ENCODE measurements at regions not wholly inside any gene's neighbourhood (a gene's known extent, or its start where the extent isn't known, plus 50 kb on each side); places are given as distances from the start of the nearest gene placed in this dataset.
A peak's percentile ranks its signal among the peaks of the same experiment; 100 is the strongest.

DNA sequence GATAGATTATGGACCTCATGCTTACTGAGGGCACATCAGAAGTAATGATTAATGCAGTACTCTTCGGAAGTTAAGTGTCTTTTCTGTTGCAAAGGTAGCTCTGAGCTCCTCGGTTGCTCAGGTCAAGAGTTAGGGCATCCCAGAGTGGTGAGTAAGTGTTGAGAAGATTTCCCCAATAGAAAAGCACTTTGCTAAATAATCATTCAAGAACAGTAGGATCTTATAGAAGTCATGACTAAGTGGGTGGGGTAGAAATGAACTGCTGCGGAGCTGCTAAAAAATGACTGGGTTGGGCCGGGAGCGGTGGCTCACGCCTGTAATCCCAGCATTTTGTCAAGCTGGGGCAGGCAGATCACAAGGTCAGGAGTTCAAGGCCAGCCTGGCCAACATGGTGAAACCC lies 648.6 kb upstream of the CAMK1G start:
- H3K27ac ChIP-seq (ENCODE audit: low read length): no peak overlapping the region
- H3K36me3 ChIP-seq (ENCODE audit: insufficient read depth, low read length): no peaks in the 10 kb centered on the region
- no peaks in the 10 kb centered on the region for H3K9me3 ChIP-seq (ENCODE audit: low read length)
- no peaks in the 10 kb centered on the region for H3K9me2 ChIP-seq (ENCODE audit: insufficient read depth, low read length)
- H4K20me1 ChIP-seq (ENCODE audit: insufficient read depth): no peaks in the 10 kb centered on the region
- no peak overlapping the region for H2AFZ ChIP-seq (ENCODE audit: low read depth, low read length)
- no peak overlapping the region for H3K4me2 ChIP-seq (ENCODE audit: low read length)
- TF ChIP-seq POLR2AphosphoS5 (IDR thresholded peaks at IDR 0.05): no peak
- no peak for TF ChIP-seq REST (IDR thresholded peaks at IDR 0.05; ENCODE audit: borderline replicate concordance)
- no peak for TF ChIP-seq RAD21 (conservative IDR thresholded peaks at IDR 0.05)
- TF ChIP-seq EZH2 (IDR thresholded peaks at IDR 0.05; ENCODE audit: borderline replicate concordance, insufficient read depth, low read length, poor library complexity, severe bottlenecking): no peak
- TF ChIP-seq CTCF (IDR thresholded peaks at IDR 0.05; ENCODE audit: poor library complexity, severe bottlenecking): no peak
- TF ChIP-seq MXI1 (conservative IDR thresholded peaks at IDR 0.05; ENCODE audit: poor library complexity, severe bottlenecking): no peak
- TF ChIP-seq TAF1 (IDR thresholded peaks at IDR 0.05; ENCODE audit: low read depth): no peak
- TF ChIP-seq EP300 (conservative IDR thresholded peaks at IDR 0.05; ENCODE audit: poor library complexity, severe bottlenecking): no peak
- no peak for TF ChIP-seq SMC3 (conservative IDR thresholded peaks at IDR 0.05; ENCODE audit: poor library complexity)
- no peaks in the 10 kb centered on the region for H3K27me3 ChIP-seq (ENCODE audit: insufficient read depth, low read depth, low read length)
- no peak overlapping the region for H3K4me3 ChIP-seq (ENCODE audit: low read length)
- H3K79me2 ChIP-seq (replicated peaks; ENCODE audit: insufficient read depth, low read length): no peaks in the 10 kb centered on the region
- no peaks in the 10 kb centered on the region for H3F3A ChIP-seq (ENCODE audit: insufficient read depth, low read length, poor library complexity, severe bottlenecking)
- no peak overlapping the region for H3K9ac ChIP-seq (ENCODE audit: low read length)

DNA sequence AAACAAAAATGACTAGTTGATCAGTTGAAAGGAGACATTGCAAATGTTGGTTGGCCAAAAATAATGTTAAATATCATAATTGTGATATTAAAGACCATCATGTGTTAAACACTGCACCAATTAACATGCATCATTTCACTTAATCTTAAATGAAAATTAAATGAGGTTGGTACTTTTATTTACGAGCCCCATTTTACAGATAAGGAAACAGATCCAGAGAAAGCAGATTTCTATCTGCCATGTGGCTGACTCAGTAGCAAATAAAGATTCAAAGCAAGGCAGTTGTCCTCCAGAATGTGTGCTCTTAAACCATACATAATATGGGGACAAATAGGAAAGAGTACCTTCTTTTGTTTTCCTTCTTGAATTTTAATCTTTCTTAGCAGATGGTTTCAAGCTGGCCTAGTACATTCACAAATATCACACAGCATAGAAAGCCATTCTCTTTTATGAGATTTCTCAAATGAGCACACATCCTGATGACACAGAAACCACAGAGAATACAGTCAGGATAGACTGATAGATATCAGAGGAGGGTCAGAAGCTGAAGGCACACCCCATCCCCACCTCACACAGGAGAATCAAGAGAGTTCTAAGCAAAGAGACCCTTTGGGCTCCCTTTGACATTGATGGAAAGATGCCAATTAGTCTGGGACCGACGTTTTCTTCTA lies 647.9 kb upstream of the CAMK1G start:
- Histone ChIP-seq H3K4me2 (ENCODE audit: low read length) (no peak overlapping the region), H3K9ac (ENCODE audit: low read length) (no peak overlapping the region), H4K20me1 (ENCODE audit: insufficient read depth) (no peaks in the 10 kb centered on the region), H3K4me3 (ENCODE audit: low read length) (no peak overlapping the region), H3K27ac (ENCODE audit: low read length) (peak overlapping the region; percentile 15), H3F3A (ENCODE audit: insufficient read depth, low read length, poor library complexity, severe bottlenecking) (no peaks in the 10 kb centered on the region), H3K79me2 (replicated peaks; ENCODE audit: insufficient read depth, low read length) (no peaks in the 10 kb centered on the region), H2AFZ (ENCODE audit: low read depth, low read length) (peak overlapping the region; percentile 12), H3K27me3 (ENCODE audit: insufficient read depth, low read depth, low read length) (no peaks in the 10 kb centered on the region), H3K9me3 (ENCODE audit: low read length) (no peaks in the 10 kb centered on the region), H3K9me2 (ENCODE audit: insufficient read depth, low read length) (no peaks in the 10 kb centered on the region), H3K36me3 (ENCODE audit: insufficient read depth, low read length) (no peaks in the 10 kb centered on the region)
- TF ChIP-seq CTCF (IDR thresholded peaks at IDR 0.05; ENCODE audit: poor library complexity, severe bottlenecking) (no peak), MXI1 (conservative IDR thresholded peaks at IDR 0.05; ENCODE audit: poor library complexity, severe bottlenecking) (no peak), TAF1 (IDR thresholded peaks at IDR 0.05; ENCODE audit: low read depth) (no peak)
